ENCODE measurements at regions not wholly inside any gene's neighbourhood (a gene's known extent, or its start where the extent isn't known, plus 50 kb on each side); places are given as distances from the start of the nearest gene placed in this dataset.

GRCh38 chr18:54517521-54517920, 73.5 kb upstream of the DYNAP start:
- BruUV-seq (replicated peaks) = no TSS peak
- no peaks in the 10 kb centered on the region for H3K9me1 ChIP-seq (ENCODE audit: control insufficient read depth, insufficient read depth, low read length)
- TF ChIP-seq NR2F6 (CRISPR knock-in tag; IDR thresholded peaks at IDR 0.05) = no peak
- TF ChIP-seq MAFF (IDR thresholded peaks at IDR 0.05; ENCODE audit: low read length) = no peak
- TF ChIP-seq CBX1 (IDR thresholded peaks at IDR 0.05; ENCODE audit: low read depth) = no peak
- TF ChIP-seq ZKSCAN3 (CRISPR knock-in tag; IDR thresholded peaks at IDR 0.05) = no peak
- no peak for TF ChIP-seq ESRRB (CRISPR knock-in tag; IDR thresholded peaks at IDR 0.05; ENCODE audit: borderline replicate concordance)
- no peak for TF ChIP-seq TARDBP (IDR thresholded peaks at IDR 0.05)
- no peak for TF ChIP-seq ARID4B (CRISPR knock-in tag; IDR thresholded peaks at IDR 0.05)
- no peak for TF ChIP-seq ZNF274 (IDR thresholded peaks at IDR 0.05; ENCODE audit: borderline replicate concordance, low read depth, low read length)
- no peak for TF ChIP-seq ZNF280B (CRISPR knock-in tag; IDR thresholded peaks at IDR 0.05)
- TF ChIP-seq CHD1 (IDR thresholded peaks at IDR 0.05; ENCODE audit: low read length) = no peak
- TF ChIP-seq MED1 (CRISPR knock-in tag; IDR thresholded peaks at IDR 0.05; ENCODE audit: borderline replicate concordance) = no peak
- TF ChIP-seq ZNF165 (CRISPR knock-in tag; IDR thresholded peaks at IDR 0.05; ENCODE audit: borderline replicate concordance) = no peak
- H3K9ac ChIP-seq (ENCODE audit: insufficient read depth in 1 of 2, low read depth in 2 of 2, low read length in 2 of 2) = no peak overlapping the region
- CTCF ChIA-PET (ENCODE audit: low intra/inter-chr PET ratio) = no interaction called here
- no peak for DNase-seq (ENCODE audit: extremely low read depth in 1 of 4, low spot score in 3 of 4)
- no peaks in the 10 kb centered on the region for H3K4me1 ChIP-seq (replicated peaks in 1 of 2; ENCODE audit: control insufficient read depth in 2 of 2, insufficient read depth in 2 of 2, low read length in 2 of 2)
- no peak overlapping the region for H3K27ac ChIP-seq (ENCODE audit: extremely low read depth, low read depth, low read length)
- no peaks in the 10 kb centered on the region for H3K9me3 ChIP-seq (replicated peaks; ENCODE audit: control insufficient read depth, insufficient read depth, low read depth, low read length)
- WGBS (ENCODE audit: insufficient coverage, low coverage, missing lambda C conversion rate) = 2% methylated on average over 5 of the region's 5 CpGs
- no peaks in the 10 kb centered on the region for H4K20me1 ChIP-seq (replicated peaks; ENCODE audit: control insufficient read depth, insufficient read depth, low read length)
- no peak overlapping the region for H3K4me3 ChIP-seq
- POLR2A ChIA-PET = no interaction called here
- intact Hi-C loops (cut with micrococcal nuclease) (no loop called here), in situ Hi-C loops (cut with MboI) (no loop called here)
- H3K27me3 ChIP-seq (ENCODE audit: control insufficient read depth in 2 of 2, insufficient read depth in 2 of 2, low read length in 2 of 2) = no peaks in the 10 kb centered on the region
- H2AFZ ChIP-seq (ENCODE audit: low read depth, low read length) = no peak overlapping the region
- no peak overlapping the region for H3K4me2 ChIP-seq (ENCODE audit: insufficient read depth, low read length)
- FAIRE-seq = no peak
- H3K36me3 ChIP-seq (ENCODE audit: control insufficient read depth, insufficient read depth, low read length) = no peaks in the 10 kb centered on the region
- H3K79me2 ChIP-seq (ENCODE audit: control insufficient read depth, insufficient read depth, low read length) = no peaks in the 10 kb centered on the region
- ATAC-seq = no peak
